HG03354 (cell line): ENCODE measurements at regions not wholly inside any gene's neighbourhood (a gene's known extent, or its start where the extent isn't known, plus 50 kb on each side); places are given as distances from the start of the nearest gene placed in this dataset.

Source experiments
- ATAC-seq: cut with Tn5 transposase; IDR thresholded peaks from one replicate; pipeline ENCODE4 v1.9.1; 2021; ENCODE audit warnings: mild to moderate bottlenecking; ENCODE audit not compliant: unreplicated experiment, poor library complexity, severe bottlenecking

- no peak for ATAC-seq
Measured at GRCh38 chr11:96753997-96754396, 364.2 kb downstream of the JRKL start.

- ATAC-seq, result no peak
Measured at GRCh38 chr11:96755209-96755608, 365.4 kb downstream of the JRKL start.

DNA sequence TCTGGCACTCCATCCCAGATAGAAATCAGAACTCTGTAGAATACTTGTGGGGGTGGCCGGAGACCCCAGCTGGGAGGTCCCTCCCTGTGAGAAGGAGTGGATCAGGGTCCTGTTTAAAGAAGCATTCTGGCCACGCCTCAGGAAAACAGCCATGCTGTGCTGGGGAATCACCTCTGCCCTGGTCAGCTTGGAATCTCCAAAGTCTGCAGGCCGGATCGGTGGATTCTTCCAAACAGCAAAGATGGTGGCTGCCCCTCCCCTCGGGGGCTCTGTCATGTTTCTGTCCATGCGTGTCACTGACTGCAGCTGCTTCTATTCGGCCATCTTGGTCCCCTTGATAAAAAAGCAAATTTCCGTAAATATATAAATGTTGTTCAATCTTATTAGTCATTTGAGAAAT, 365.9 kb downstream of the JRKL start:
- no peak for ATAC-seq

DNA sequence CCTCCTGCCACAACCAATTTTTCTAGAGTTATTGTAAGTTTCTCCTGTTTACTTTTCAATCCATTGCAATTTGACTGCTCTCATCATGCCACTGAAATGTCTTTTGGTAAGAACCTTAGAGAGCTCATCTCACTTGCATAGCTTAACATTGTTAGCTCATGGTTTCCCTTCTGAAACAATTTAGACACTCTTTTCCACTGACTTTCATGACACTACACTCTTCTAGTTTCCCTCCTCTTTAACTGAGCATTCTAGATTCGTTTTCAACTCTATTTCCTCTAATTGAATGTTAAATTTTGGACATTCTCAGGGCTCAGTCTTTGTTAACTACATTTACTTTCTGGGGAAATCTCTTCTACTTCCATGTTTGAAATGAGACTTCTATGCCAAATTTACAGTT, 369.1 kb downstream of the JRKL start:
- ATAC-seq, result no peak

- no peak for ATAC-seq
Measured at GRCh38 chr11:96760306-96760705, 370.5 kb downstream of the JRKL start.

DNA sequence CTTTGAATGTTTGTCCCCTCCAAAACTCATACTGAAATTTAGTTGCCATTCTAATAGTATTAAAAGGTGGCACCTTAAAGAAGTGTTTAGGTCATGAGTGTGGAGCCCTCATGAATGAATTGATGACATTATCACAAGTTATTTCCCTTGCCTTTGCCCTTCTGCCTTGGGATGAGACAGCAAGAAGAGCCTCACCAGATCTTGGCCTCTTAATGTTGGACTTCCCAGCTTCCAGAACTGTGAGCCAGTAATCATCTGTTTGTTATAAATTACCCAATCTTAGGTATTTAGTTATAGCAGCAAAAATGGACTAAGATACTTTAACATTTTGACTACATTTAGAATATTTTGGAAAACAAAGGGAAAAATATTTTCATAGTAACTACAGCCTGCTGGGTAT, 371.0 kb downstream of the JRKL start:
- ATAC-seq, result no peak

GRCh38 chr11:96761451-96761850, 371.6 kb downstream of the JRKL start:
- no peak for ATAC-seq

DNA sequence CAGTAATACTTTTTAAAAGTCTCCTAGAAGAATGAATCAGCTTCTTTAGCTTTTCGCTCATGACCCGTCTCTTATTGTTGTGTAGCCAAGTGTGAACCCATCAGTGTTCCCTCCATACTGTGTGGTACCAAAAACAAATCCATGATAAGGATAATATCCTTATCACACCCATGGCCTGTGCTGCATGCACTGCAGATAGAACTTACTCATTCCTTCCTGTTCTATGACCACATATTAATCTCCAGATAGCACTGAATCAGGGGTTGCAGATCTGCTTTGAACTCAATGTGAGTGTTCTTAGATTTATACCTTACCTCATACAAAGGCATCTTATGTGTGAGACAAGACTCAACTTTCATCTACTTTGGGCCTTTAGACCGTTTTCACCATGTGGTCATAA, 373.4 kb downstream of the JRKL start:
- ATAC-seq, result no peak

GRCh38 chr11:96778272-96778671, 388.5 kb downstream of the JRKL start:
- ATAC-seq, result no peak

GRCh38 chr11:96779030-96779429, 389.2 kb downstream of the JRKL start:
- no peak for ATAC-seq

GRCh38 chr11:96781082-96781481, 391.3 kb downstream of the JRKL start:
- no peak for ATAC-seq

DNA sequence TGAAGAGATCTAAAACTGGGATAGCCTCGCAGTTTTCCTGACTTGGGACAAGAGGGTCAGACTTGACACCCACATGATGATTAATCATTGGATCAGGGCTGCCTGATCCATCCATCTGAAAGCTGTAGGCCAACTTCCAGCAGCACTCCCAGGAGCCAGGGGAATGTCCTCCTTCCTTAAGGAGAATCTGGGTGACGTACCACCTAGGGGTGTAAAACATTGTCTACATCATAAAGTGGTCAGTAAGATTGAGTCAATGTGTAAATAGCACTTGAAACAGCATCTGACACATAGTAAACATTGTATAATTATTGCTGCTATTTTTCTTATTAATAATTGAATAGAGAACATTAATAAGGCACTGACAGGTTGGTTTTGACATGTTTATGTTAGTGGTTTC, 392.8 kb downstream of the JRKL start:
- ATAC-seq, result no peak

GRCh38 chr11:96783311-96783710, 393.5 kb downstream of the JRKL start:
- ATAC-seq, result no peak

GRCh38 chr11:96785073-96785472, 395.3 kb downstream of the JRKL start:
- no peak for ATAC-seq

GRCh38 chr11:96794152-96794551, 404.3 kb downstream of the JRKL start:
- no peak for ATAC-seq

DNA sequence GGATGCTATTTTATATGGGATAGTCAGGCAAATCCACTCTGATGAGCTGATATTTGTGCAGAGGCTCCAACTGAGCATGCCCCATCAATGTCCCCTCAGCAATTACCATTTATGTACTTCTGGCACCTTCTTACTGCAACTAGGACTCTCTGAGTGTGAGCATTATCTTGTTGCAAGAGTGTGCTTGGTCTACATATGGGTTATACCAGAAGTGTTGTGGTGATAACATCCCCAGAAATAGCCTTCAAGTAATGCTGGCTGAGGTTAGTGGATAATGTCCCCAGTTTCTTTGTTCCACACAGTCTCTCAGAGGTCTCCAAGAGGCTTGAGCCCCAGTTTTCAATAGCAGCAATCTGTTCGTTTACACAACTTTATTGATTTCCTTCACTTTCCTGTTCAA, 408.6 kb downstream of the JRKL start:
- no peak for ATAC-seq

DNA sequence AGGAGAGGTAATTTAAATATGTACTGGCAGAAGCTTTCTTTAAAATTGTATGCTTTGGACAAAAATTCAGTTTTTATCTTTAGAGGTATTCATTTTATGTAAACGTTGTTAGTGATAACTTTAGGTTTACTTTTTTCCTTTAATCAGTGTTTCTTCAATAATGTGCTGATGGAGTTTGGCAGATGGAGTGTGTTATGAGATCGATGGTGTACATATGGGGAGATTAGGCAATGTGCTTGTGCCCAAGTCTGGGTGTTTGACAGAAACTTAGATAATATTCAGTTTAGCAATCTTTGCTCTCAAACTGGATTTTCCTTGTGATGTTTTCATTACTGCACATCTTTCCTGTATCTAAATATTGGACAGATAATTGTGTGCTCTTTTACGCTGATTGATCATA, 425.4 kb downstream of the JRKL start:
- no peak for ATAC-seq

GRCh38 chr11:96817482-96818399, 427.9 kb downstream of the JRKL start:
- ATAC-seq, result no peak

DNA sequence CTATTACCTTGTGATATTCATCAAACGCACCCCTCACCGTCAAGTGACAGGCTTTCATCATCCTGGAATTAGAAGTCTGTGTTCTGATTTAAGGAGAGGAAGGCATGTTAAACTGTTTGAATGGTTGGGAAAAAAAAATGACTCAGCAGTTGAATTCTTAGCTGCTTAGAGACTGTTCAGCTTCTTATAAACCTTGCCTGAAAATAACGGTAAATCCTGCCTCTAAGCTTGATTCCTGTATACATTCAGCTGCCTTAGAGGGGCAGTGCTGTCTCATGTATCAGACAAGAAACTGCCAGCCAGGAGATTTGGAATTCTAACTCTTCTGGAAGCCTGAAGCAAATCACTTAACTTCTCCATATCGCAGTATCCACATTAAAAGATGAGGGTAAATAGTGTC, 437.4 kb downstream of the JRKL start:
- no peak for ATAC-seq

DNA sequence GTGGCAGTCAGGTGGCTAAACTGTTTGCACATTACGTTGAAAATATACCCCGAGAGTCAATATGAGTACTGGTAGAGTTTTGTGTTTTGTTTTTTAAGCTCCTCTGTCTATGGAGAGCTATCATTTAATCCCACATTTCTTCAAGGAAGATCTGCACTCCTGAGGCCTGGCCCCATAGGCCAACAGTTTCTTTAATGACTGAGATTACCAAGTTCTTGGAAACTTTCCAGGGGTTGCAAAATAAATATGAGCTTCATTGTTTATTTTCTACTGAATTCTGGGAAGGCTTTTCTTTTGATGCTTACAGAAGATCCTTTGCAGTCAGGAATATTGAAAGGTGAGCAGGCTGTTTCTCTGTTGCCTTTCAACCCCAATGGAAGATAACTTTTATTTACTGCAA, 452.0 kb downstream of the JRKL start:
- no peak for ATAC-seq

- ATAC-seq, result no peak
Measured at GRCh38 chr11:96842731-96843130, 452.9 kb downstream of the JRKL start.

DNA sequence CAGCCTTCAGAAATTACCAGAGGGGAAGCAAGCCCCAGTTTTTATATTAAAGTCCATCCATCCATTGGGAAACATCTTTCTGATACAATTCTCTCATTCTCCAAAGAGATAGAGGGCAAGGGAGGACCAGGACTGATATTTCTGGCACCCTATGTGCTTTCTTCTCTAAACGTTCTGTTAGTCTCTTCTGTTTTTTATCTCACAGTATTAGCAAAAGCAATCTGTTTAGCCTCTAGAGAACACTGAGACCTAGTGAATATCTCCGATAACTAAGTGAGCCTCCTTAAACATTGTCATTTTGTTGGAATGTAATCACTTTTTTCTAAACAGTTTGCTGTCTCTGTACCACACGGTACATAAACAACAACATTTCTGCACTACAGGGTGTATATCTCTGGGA, 464.6 kb downstream of the JRKL start:
- ATAC-seq, result no peak
